ENCODE measurements at regions not wholly inside any gene's neighbourhood (a gene's known extent, or its start where the extent isn't known, plus 50 kb on each side); places are given as distances from the start of the nearest gene placed in this dataset.
A peak's percentile ranks its signal among the peaks of the same experiment; 100 is the strongest.

- no peak for DNase-seq
These were observed 108.1 kb downstream of the DHX15 start for GRCh38 chr4:24476282-24476681.

- DNase-seq, result no peak
These were observed 108.6 kb downstream of the DHX15 start for GRCh38 chr4:24475756-24476155.

GRCh38 chr4:24473309-24473721 is 111.0 kb downstream of the DHX15 start:
- no peak for DNase-seq

GRCh38 chr4:24472514-24473308 is 111.6 kb downstream of the DHX15 start:
- peak; percentile 56 for DNase-seq

- no peak for DNase-seq
These were observed 112.2 kb downstream of the DHX15 start for GRCh38 chr4:24472161-24472510.

GRCh38 chr4:24471486-24472160 is 112.7 kb downstream of the DHX15 start:
- DNase-seq, result no peak

- peak; percentile 2 for DNase-seq
These were observed 113.5 kb downstream of the DHX15 start for GRCh38 chr4:24470666-24471485.

GRCh38 chr4:24468071-24468470 is 116.3 kb downstream of the DHX15 start:
- DNase-seq, result no peak

GRCh38 chr4:24464566-24464965 is 119.8 kb downstream of the DHX15 start:
- DNase-seq, result no peak

GRCh38 chr4:24456431-24456830 is 127.9 kb downstream of the DHX15 start:
- DNase-seq, result no peak

GRCh38 chr4:24453951-24454350 is 130.4 kb downstream of the DHX15 start:
- no peak for DNase-seq

GRCh38 chr4:24451870-24452269 is 132.5 kb downstream of the DHX15 start:
- no peak for DNase-seq

GRCh38 chr4:24443200-24443599 is 141.2 kb downstream of the DHX15 start:
- DNase-seq, result no peak

- DNase-seq, result no peak
These were observed 143.6 kb downstream of the DHX15 start for GRCh38 chr4:24440765-24441164.

GRCh38 chr4:24434241-24434640 is 150.1 kb downstream of the DHX15 start:
- no peak for DNase-seq

GRCh38 chr4:24433515-24434214 is 150.7 kb downstream of the DHX15 start:
- DNase-seq, result no peak

- no peak for DNase-seq
These were observed 155.5 kb downstream of the DHX15 start for GRCh38 chr4:24428850-24429249.

- DNase-seq, result no peak
These were observed 157.8 kb downstream of the DHX15 start for GRCh38 chr4:24426557-24426956.

- no peak for DNase-seq
These were observed 158.5 kb downstream of the DHX15 start for GRCh38 chr4:24425863-24426262.

GRCh38 chr4:24423670-24424069 is 160.7 kb downstream of the DHX15 start:
- DNase-seq, result no peak

- no peak for DNase-seq
These were observed 161.7 kb downstream of the DHX15 start for GRCh38 chr4:24422644-24423043.

- DNase-seq, result peak; percentile 35
These were observed 164.9 kb downstream of the DHX15 start for GRCh38 chr4:24419181-24420034.

Data from activated effector memory CD4-positive, alpha-beta T cell treated with Interleukin-2 at 50 U/mL for 16 hours (primary cell).